IMR-90 (cell line): ENCODE measurements at regions not wholly inside any gene's neighbourhood (a gene's known extent, or its start where the extent isn't known, plus 50 kb on each side); places are given as distances from the start of the nearest gene placed in this dataset.

Experiments used
- ATAC-seq: fragments of 200-7000 bp; cut with Tn5 transposase; 2 replicates; pipeline ENCODE4 v1.9.1; 2020; ENCODE audit warnings: low read depth, mild to moderate bottlenecking, moderate library complexity
- BruUV-seq: library from RNA; stranded (reverse); fragments of 400-500 nt; replicated peaks from 2 replicates; lab custom pipeline; 2021; lab: Mats Ljungman, UMichigan
- CTCF ChIA-PET: fragments of 300-600 bp; formaldehyde crosslinking; extraction: SDS; loops from one replicate; lab custom pipeline; 2021; ENCODE audit warnings: antibody characterized with exemption; lab: Yijun Ruan, JAX
- POLR2A ChIA-PET: fragments of 300-600 bp; sonication (Branson Sonifier 250); formaldehyde crosslinking; loops from one replicate; lab custom pipeline; 2022; ENCODE audit warnings: antibody characterized with exemption; ENCODE audit not compliant: unreplicated experiment; lab: Charles Lee
- DNase-seq: peaks from one replicate; pipeline ENCODE4 v3.0.0; 2013
- H2AFZ ChIP-seq: replicated peaks from 2 replicates; pipeline ENCODE3; 2013; ENCODE audit warnings: low read length, mild to moderate bottlenecking; ENCODE audit not compliant: poor library complexity
- H2AK5ac ChIP-seq: 2 replicates; pipeline ENCODE4 v1.6.1; 2013; ENCODE audit warnings: low read depth, low read length, inconsistent platforms
- H2AK9ac ChIP-seq: replicated peaks from 2 replicates; pipeline ENCODE3; 2013; ENCODE audit warnings: mild to moderate bottlenecking, low read depth, low read length, moderate library complexity; ENCODE audit not compliant: poor library complexity
- H2BK120ac ChIP-seq: 2 replicates; pipeline ENCODE4 v1.6.1; 2013; ENCODE audit warnings: low read depth, low read length, inconsistent platforms
- H2BK15ac ChIP-seq: 3 replicates; pipeline ENCODE4 v1.6.1; 2013; ENCODE audit warnings: low read depth, low read length, inconsistent platforms
- H2BK20ac ChIP-seq: 2 replicates; pipeline ENCODE4 v1.6.1; 2013; ENCODE audit warnings: low read depth, mild to moderate bottlenecking, inconsistent platforms, low read length, moderate library complexity
- H2BK5ac ChIP-seq: 2 replicates; pipeline ENCODE4 v1.6.1; 2013; ENCODE audit warnings: mild to moderate bottlenecking, low read depth, low read length, inconsistent platforms; ENCODE audit not compliant: poor library complexity, severe bottlenecking
- H3K14ac ChIP-seq: replicated peaks from 2 replicates; pipeline ENCODE4 v1.6.1; 2013; ENCODE audit warnings: low read depth, low read length, inconsistent platforms
- H3K18ac ChIP-seq: 2 replicates; pipeline ENCODE4 v1.6.1; 2013; ENCODE audit warnings: low read depth, low read length, control low read depth
- H3K23ac ChIP-seq: 2 replicates; pipeline ENCODE4 v1.6.1; 2013; ENCODE audit warnings: low read depth, low read length, inconsistent platforms
- H3K27ac ChIP-seq: 2 replicates; pipeline ENCODE4 v1.5.1; 2013; ENCODE audit warnings: mild to moderate bottlenecking, control low read depth, low read length; ENCODE audit not compliant: insufficient read depth
- H3K27me3 ChIP-seq: 2 replicates; pipeline ENCODE4 v1.6.1; 2013; ENCODE audit warnings: low read length; ENCODE audit not compliant: control insufficient read depth, insufficient read depth
- H3K36me3 ChIP-seq: 2 replicates; pipeline ENCODE4 v1.6.1; 2013; ENCODE audit warnings: low read length, mixed read lengths; ENCODE audit not compliant: control insufficient read depth, insufficient read depth
- H3K4ac ChIP-seq: 2 replicates; pipeline ENCODE4 v1.6.1; 2013; ENCODE audit warnings: low read depth, low read length, inconsistent platforms
- H3K4me1 ChIP-seq: 2 replicates; pipeline ENCODE4 v1.6.1; 2013; ENCODE audit warnings: low read length, mixed read lengths; ENCODE audit not compliant: control insufficient read depth, insufficient read depth
- H3K4me2 ChIP-seq: 2 replicates; pipeline ENCODE4 v1.6.1; 2013; ENCODE audit warnings: low read depth, mild to moderate bottlenecking, control low read depth, low read length, moderate library complexity
- H3K4me3 ChIP-seq: 2 replicates; pipeline ENCODE4 v1.5.1; 2013; ENCODE audit warnings: low read depth, mild to moderate bottlenecking, control low read depth, low read length, moderate library complexity; ENCODE audit not compliant: insufficient read depth
- H3K56ac ChIP-seq: 2 replicates; pipeline ENCODE4 v1.6.1; 2013; ENCODE audit warnings: low read length, inconsistent platforms; ENCODE audit not compliant: insufficient read depth; ENCODE audit errors: extremely low read depth
- H3K79me1 ChIP-seq, 2 experiments: 2 replicates each; pipeline ENCODE4 v1.6.1; 2013; ENCODE audit warnings: low read length in 2 of 2, inconsistent platforms in 1 of 2, low read depth in 1 of 2
- H3K9ac ChIP-seq: 2 replicates; pipeline ENCODE4 v1.6.1; 2013; ENCODE audit warnings: low read depth, low read length, control low read depth
- H3K9me1 ChIP-seq: 2 replicates; pipeline ENCODE4 v1.6.1; 2013; ENCODE audit warnings: low read length, inconsistent platforms; ENCODE audit not compliant: insufficient read depth
- H3K9me3 ChIP-seq: 2 replicates; pipeline ENCODE4 v1.6.1; 2013; ENCODE audit warnings: low read length; ENCODE audit not compliant: control insufficient read depth, insufficient read depth
- H4K20me1 ChIP-seq: 2 replicates; pipeline ENCODE4 v1.6.1; 2013; ENCODE audit warnings: low read length, inconsistent platforms; ENCODE audit not compliant: insufficient read depth
- H4K5ac ChIP-seq: 2 replicates; pipeline ENCODE4 v1.6.1; 2013; ENCODE audit warnings: mild to moderate bottlenecking, low read depth, low read length, control low read depth
- H4K8ac ChIP-seq, 2 experiments: 2 replicates each; pipeline ENCODE4 v1.6.1; 2013; ENCODE audit warnings: low read depth in 2 of 2, low read length in 2 of 2, control low read depth in 1 of 2, inconsistent platforms in 1 of 2
- H4K91ac ChIP-seq: 2 replicates; pipeline ENCODE4 v1.6.1; 2013; ENCODE audit warnings: low read depth, low read length, inconsistent platforms; ENCODE audit not compliant: insufficient read depth
- CHD1 ChIP-seq: IDR thresholded peaks from 2 replicates; pipeline ENCODE4 v1.6.1; 2012; ENCODE audit warnings: low read depth, low read length, improper control_type of control experiment
- FOS ChIP-seq: fragments of 150-350 bp; IDR thresholded peaks from 2 replicates; pipeline ENCODE4 v1.6.1; 2016; ENCODE audit warnings: low read depth, low read length
- POLR2A ChIP-seq: IDR thresholded peaks from 2 replicates; pipeline ENCODE4 v1.6.1; 2012; ENCODE audit warnings: mild to moderate bottlenecking, low read depth, low read length
- RAD21 ChIP-seq: IDR thresholded peaks from 2 replicates; pipeline ENCODE4 v1.6.1; 2012; ENCODE audit warnings: low read length, improper control_type of control experiment
- RCOR1 ChIP-seq: IDR thresholded peaks from 2 replicates; pipeline ENCODE4 v1.6.1; 2012; ENCODE audit warnings: mild to moderate bottlenecking, low read length, improper control_type of control experiment; ENCODE audit not compliant: insufficient replicate concordance
- RFX5 ChIP-seq: IDR thresholded peaks from 2 replicates; pipeline ENCODE4 v1.8.0; 2012; ENCODE audit warnings: low read depth, mild to moderate bottlenecking, low read length, moderate library complexity
- SMC3 ChIP-seq: fragments of 150-350 bp; IDR thresholded peaks from 2 replicates; pipeline ENCODE4 v1.6.1; 2016; ENCODE audit warnings: low read depth, mild to moderate bottlenecking, antibody characterized with exemption, low read length, moderate library complexity
- USF2 ChIP-seq: fragments of 150-350 bp; IDR thresholded peaks from 2 replicates; pipeline ENCODE4 v1.6.1; 2017; ENCODE audit warnings: mild to moderate bottlenecking, antibody characterized with exemption, low read length, low read depth
- WGBS, 2 experiments: methylation state at CpG; one replicate each; pipeline versions ENCODE4 v1.1.5 to v1.1.7; 2013; ENCODE audit warnings: missing lambda C conversion rate in 2 of 2; ENCODE audit not compliant: insufficient read length in 1 of 2; ENCODE audit errors: extremely low coverage in 2 of 2; 5-methylcytosine and 5-hydroxymethylcytosine counted together
- dilution Hi-C: fragments of 300-500 bp; cut with HindIII; formaldehyde crosslinking; loops from one replicate; pipeline ENCODE4 v1.14.3; 2018; ENCODE audit warnings: low sequenced_read_pairs; ENCODE audit not compliant: unreplicated experiment
- in situ Hi-C: fragments of 300-500 bp; cut with MboI; formaldehyde crosslinking; loops from 3 replicates; pipeline ENCODE4 v1.14.3; 2019; ENCODE audit warnings: low sequenced_read_pairs, inconsistent platforms, mixed read lengths
- intact Hi-C: fragments of 100-400 bp; cut with micrococcal nuclease; formaldehyde crosslinking; loops from 2 replicates; pipeline ENCODE4 v1.10.0; 2022

GRCh38 chr4:71872767-71873415 lies 89.0 kb upstream of the GC start:
- POLR2A ChIA-PET = no interaction called here
- Histone ChIP-seq H4K91ac (no peak overlapping the region), H3K9me3 (no peaks in the 10 kb centered on the region), H3K36me3 (no peaks in the 10 kb centered on the region), H3K27ac (no peak overlapping the region), H2AK9ac (no peak overlapping the region), H4K8ac (no peak overlapping the region), H4K20me1 (no peaks in the 10 kb centered on the region), H3K4ac (no peak overlapping the region), H3K14ac (no peak overlapping the region), H2BK20ac (no peak overlapping the region), H2AFZ (no peak overlapping the region), H3K9me1 (no peaks in the 10 kb centered on the region), H2AK5ac (no peak overlapping the region), H3K4me2 (no peak overlapping the region), H3K56ac (no peak overlapping the region), H2BK15ac (no peak overlapping the region), H4K5ac (no peak overlapping the region), H3K4me1 (no peaks in the 10 kb centered on the region), H3K79me1 (no peaks in the 10 kb centered on the region), H3K4me3 (no peak overlapping the region), H3K9ac (no peak overlapping the region), H3K23ac (no peak overlapping the region), H3K18ac (no peak overlapping the region), H3K27me3 (no peaks in the 10 kb centered on the region), H2BK120ac (no peak overlapping the region), H2BK5ac (no peak overlapping the region)
- intact Hi-C loops = no loop called here
- dilution Hi-C loops = no loop called here
- ATAC-seq = no peak
- no peak for DNase-seq
- in situ Hi-C loops = no loop called here
- WGBS, 2 experiments = no CpG with 5 or more reads among the region's 4 CpGs
- BruUV-seq = no TSS peak
- TF ChIP-seq POLR2A = no peak
- TF ChIP-seq USF2 = no peak
- no peak for TF ChIP-seq CHD1
- TF ChIP-seq FOS = no peak
- TF ChIP-seq RAD21 = no peak
- TF ChIP-seq RFX5 = no peak
- no peak for TF ChIP-seq SMC3
- no peak for TF ChIP-seq RCOR1
- CTCF ChIA-PET = no interaction called here
